ENCODE measurements at regions not wholly inside any gene's neighbourhood (a gene's known extent, or its start where the extent isn't known, plus 50 kb on each side); places are given as distances from the start of the nearest gene placed in this dataset.

DNA sequence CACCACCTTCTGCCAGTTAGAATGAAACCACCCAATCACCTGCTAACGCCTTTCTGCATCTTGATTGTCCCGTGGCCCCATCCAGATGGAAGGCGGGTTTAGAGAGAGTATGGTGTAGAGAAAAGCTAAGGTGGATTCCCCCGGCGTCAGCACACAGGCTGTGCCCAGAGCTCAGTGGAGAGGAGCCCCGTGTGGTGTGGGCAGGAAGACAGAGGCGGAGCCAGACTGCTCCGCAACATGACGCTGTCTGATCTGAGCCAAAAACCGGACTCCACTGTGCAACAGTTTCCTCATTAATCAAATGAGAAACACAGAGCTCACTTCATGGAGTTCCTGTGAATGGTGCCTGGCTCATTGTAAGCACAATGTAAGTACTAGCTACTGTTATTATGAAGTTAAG lies 448.1 kb upstream of the SMIM21 start:
- no peak for TF ChIP-seq CEBPG (CRISPR knock-in tag; IDR thresholded peaks at IDR 0.05)
- TF ChIP-seq CEBPG (tag; conservative IDR thresholded peaks at IDR 0.05 in 1 of 2, IDR thresholded peaks at IDR 0.05 in 1 of 2): no peak
- TF ChIP-seq ASH1L (IDR thresholded peaks at IDR 0.05; ENCODE audit: borderline replicate concordance, low read depth, partially characterized antibody): no peak
- TF ChIP-seq ARNT (IDR thresholded peaks at IDR 0.05): no peak
- no peak for TF ChIP-seq TAF15 (IDR thresholded peaks at IDR 0.05; ENCODE audit: low read depth, low read length)
- no peak for TF ChIP-seq POLR2A (conservative IDR thresholded peaks at IDR 0.05)
- TF ChIP-seq, protein P1, sequence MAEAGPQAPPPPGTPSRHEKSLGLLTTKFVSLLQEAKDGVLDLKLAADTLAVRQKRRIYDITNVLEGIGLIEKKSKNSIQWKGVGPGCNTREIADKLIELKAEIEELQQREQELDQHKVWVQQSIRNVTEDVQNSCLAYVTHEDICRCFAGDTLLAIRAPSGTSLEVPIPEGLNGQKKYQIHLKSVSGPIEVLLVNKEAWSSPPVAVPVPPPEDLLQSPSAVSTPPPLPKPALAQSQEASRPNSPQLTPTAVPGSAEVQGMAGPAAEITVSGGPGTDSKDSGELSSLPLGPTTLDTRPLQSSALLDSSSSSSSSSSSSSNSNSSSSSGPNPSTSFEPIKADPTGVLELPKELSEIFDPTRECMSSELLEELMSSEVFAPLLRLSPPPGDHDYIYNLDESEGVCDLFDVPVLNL (CRISPR knock-in tag; IDR thresholded peaks at IDR 0.05; ENCODE audit: low read depth): no peak
- TF ChIP-seq, protein P2, sequence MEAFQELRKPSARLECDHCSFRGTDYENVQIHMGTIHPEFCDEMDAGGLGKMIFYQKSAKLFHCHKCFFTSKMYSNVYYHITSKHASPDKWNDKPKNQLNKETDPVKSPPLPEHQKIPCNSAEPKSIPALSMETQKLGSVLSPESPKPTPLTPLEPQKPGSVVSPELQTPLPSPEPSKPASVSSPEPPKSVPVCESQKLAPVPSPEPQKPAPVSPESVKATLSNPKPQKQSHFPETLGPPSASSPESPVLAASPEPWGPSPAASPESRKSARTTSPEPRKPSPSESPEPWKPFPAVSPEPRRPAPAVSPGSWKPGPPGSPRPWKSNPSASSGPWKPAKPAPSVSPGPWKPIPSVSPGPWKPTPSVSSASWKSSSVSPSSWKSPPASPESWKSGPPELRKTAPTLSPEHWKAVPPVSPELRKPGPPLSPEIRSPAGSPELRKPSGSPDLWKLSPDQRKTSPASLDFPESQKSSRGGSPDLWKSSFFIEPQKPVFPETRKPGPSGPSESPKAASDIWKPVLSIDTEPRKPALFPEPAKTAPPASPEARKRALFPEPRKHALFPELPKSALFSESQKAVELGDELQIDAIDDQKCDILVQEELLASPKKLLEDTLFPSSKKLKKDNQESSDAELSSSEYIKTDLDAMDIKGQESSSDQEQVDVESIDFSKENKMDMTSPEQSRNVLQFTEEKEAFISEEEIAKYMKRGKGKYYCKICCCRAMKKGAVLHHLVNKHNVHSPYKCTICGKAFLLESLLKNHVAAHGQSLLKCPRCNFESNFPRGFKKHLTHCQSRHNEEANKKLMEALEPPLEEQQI (IDR thresholded peaks at IDR 0.05): no peak
- no peak for TF ChIP-seq SLC30A9 (CRISPR knock-in tag; IDR thresholded peaks at IDR 0.05)
- no peak for TF ChIP-seq CBX5 (IDR thresholded peaks at IDR 0.05; ENCODE audit: borderline replicate concordance, low read depth)
- TF ChIP-seq, protein P3, sequence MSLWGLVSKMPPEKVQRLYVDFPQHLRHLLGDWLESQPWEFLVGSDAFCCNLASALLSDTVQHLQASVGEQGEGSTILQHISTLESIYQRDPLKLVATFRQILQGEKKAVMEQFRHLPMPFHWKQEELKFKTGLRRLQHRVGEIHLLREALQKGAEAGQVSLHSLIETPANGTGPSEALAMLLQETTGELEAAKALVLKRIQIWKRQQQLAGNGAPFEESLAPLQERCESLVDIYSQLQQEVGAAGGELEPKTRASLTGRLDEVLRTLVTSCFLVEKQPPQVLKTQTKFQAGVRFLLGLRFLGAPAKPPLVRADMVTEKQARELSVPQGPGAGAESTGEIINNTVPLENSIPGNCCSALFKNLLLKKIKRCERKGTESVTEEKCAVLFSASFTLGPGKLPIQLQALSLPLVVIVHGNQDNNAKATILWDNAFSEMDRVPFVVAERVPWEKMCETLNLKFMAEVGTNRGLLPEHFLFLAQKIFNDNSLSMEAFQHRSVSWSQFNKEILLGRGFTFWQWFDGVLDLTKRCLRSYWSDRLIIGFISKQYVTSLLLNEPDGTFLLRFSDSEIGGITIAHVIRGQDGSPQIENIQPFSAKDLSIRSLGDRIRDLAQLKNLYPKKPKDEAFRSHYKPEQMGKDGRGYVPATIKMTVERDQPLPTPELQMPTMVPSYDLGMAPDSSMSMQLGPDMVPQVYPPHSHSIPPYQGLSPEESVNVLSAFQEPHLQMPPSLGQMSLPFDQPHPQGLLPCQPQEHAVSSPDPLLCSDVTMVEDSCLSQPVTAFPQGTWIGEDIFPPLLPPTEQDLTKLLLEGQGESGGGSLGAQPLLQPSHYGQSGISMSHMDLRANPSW (CRISPR knock-in tag; IDR thresholded peaks at IDR 0.05): no peak
- TF ChIP-seq SIN3A (IDR thresholded peaks at IDR 0.05; ENCODE audit: borderline replicate concordance in 2 of 2, control insufficient read depth in 1 of 2, low read depth in 2 of 2, low read length in 2 of 2): no peak
- no peak for TF ChIP-seq EZH2 (IDR thresholded peaks at IDR 0.05; ENCODE audit: borderline replicate concordance, low read depth, low read length)

Measured in K562 (cell line).